Thyroid gland (tissue), 4 donors: ENCODE measurements at regions not wholly inside any gene's neighbourhood (a gene's known extent, or its start where the extent isn't known, plus 50 kb on each side); places are given as distances from the start of the nearest gene placed in this dataset.

Experiments
- POLR2A ChIP-seq, 2 donors: fragments of 450-650 bp; IDR thresholded peaks; one replicate each; pipeline ENCODE4 v1.6.1; 2017; ENCODE audit warnings: antibody characterized with exemption in 2 of 2, mild to moderate bottlenecking in 2 of 2, moderate library complexity in 1 of 2
- TF ChIP-seq, protein P1 (sequence below), 6 experiments: fragments of 200-600 bp in 3 of 6; fragments of 450-650 bp in 3 of 6; sonication (generic) in 3 of 6; IDR thresholded peaks; one replicate each; pipeline ENCODE4 v1.5.1; 2016 to 2019; ENCODE audit warnings: antibody characterized with exemption in 6 of 6, mild to moderate bottlenecking in 2 of 6, inconsistent platforms in 1 of 6, moderate library complexity in 1 of 6

DNA sequence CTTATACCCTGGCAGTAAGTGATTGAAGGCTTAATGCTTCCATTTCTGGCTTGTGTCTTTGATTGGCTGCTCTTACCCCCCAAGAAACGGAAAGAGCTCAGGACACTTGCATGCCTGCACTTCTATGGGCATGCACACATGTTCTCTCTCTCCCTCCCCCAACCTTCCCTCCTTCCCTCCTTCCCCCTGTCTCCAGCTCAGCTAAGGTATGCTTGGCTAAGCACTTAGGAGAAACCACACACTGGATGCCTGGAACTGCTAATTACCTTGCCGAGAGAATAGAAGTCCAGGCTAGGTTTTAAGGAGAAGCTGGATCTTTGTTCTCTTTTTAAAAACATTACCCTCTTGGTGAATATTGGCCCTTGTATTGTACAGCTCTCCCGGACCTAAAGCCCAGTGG, 1072.8 kb upstream of the TMEM132C start:
- TF ChIP-seq, protein P1, sequence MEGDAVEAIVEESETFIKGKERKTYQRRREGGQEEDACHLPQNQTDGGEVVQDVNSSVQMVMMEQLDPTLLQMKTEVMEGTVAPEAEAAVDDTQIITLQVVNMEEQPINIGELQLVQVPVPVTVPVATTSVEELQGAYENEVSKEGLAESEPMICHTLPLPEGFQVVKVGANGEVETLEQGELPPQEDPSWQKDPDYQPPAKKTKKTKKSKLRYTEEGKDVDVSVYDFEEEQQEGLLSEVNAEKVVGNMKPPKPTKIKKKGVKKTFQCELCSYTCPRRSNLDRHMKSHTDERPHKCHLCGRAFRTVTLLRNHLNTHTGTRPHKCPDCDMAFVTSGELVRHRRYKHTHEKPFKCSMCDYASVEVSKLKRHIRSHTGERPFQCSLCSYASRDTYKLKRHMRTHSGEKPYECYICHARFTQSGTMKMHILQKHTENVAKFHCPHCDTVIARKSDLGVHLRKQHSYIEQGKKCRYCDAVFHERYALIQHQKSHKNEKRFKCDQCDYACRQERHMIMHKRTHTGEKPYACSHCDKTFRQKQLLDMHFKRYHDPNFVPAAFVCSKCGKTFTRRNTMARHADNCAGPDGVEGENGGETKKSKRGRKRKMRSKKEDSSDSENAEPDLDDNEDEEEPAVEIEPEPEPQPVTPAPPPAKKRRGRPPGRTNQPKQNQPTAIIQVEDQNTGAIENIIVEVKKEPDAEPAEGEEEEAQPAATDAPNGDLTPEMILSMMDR (IDR thresholded peaks at IDR 0.05), result no peak
- TF ChIP-seq POLR2A (IDR thresholded peaks at IDR 0.05), result no peak
